ENCODE measurements at regions not wholly inside any gene's neighbourhood (a gene's known extent, or its start where the extent isn't known, plus 50 kb on each side); places are given as distances from the start of the nearest gene placed in this dataset.

DNA sequence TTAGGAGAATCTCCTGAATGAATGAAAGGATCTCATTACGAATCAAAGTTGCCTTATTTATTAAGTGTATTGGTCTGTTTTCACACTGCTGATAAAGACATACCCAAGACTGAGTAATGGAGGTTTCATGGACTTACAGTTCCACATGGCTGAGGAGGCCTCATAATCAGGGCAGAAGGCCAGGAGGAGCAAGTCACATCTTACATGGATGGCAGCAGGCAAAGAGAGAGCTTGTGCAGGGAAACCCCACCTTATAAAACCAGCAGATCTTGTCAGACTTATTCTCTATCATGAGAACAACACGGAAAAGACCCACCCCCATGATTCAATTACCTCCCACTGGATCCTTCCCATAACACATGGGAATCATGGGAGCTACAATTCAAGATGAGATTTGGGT is 785.2 kb upstream of the POU3F3 start:
- H3K4me3 ChIP-seq (ENCODE audit: low read length), result no peak overlapping the region
- DNase-seq, result no peak

DNA sequence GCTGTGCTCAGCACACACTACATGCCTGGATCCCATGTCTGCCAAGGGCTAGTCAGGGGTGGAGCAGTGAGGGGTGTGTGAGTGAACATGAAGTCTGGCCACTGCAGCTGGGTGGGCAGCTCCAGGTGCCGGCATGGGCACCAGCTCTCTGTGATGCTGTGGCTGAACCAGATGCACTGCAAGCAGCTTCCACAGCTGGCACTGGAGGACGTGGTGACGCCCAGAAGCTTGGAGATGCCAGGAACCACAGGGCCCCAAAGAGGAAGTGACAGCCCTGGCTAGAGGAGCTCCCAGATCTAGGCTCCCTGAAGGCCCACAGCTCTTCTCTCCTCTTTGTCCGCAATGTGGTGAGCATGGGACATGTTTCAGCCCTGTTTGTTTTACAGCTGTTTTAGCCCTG is 776.3 kb upstream of the POU3F3 start:
- Histone ChIP-seq H3K9ac (ENCODE audit: low read length) (no peak overlapping the region), H3K27me3 (replicated peaks; ENCODE audit: insufficient read depth, low read length) (no peaks in the 10 kb centered on the region), H4K20me1 (ENCODE audit: insufficient read depth, low read length) (no peaks in the 10 kb centered on the region), H3K4me2 (ENCODE audit: low read depth, low read length) (no peak overlapping the region), H3K9me3 (replicated peaks; ENCODE audit: insufficient read depth, low read length) (no peaks in the 10 kb centered on the region), H3K9me2 (replicated peaks; ENCODE audit: insufficient read depth, low read length) (no peaks in the 10 kb centered on the region), H3F3A (ENCODE audit: insufficient read depth, low read length) (no peaks in the 10 kb centered on the region), H3K4me3 (ENCODE audit: low read length) (no peak overlapping the region), H3K36me3 (replicated peaks; ENCODE audit: insufficient read depth, low read length) (no peaks in the 10 kb centered on the region), H3K79me2 (ENCODE audit: low read length) (no peaks in the 10 kb centered on the region), H3K4me1 (ENCODE audit: low read length) (no peaks in the 10 kb centered on the region), H2AFZ (ENCODE audit: low read length) (no peak overlapping the region), H3K27ac (ENCODE audit: low read length) (no peak overlapping the region)
- TF ChIP-seq EZH2 (optimal IDR thresholded peaks at IDR 0.05; ENCODE audit: low read depth, low read length), result no peak
- no peak for TF ChIP-seq EZH2phosphoT487 (IDR thresholded peaks at IDR 0.05; ENCODE audit: low read length)
- TF ChIP-seq, protein P1, sequence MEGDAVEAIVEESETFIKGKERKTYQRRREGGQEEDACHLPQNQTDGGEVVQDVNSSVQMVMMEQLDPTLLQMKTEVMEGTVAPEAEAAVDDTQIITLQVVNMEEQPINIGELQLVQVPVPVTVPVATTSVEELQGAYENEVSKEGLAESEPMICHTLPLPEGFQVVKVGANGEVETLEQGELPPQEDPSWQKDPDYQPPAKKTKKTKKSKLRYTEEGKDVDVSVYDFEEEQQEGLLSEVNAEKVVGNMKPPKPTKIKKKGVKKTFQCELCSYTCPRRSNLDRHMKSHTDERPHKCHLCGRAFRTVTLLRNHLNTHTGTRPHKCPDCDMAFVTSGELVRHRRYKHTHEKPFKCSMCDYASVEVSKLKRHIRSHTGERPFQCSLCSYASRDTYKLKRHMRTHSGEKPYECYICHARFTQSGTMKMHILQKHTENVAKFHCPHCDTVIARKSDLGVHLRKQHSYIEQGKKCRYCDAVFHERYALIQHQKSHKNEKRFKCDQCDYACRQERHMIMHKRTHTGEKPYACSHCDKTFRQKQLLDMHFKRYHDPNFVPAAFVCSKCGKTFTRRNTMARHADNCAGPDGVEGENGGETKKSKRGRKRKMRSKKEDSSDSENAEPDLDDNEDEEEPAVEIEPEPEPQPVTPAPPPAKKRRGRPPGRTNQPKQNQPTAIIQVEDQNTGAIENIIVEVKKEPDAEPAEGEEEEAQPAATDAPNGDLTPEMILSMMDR (IDR thresholded peaks at IDR 0.05; ENCODE audit: low read length), result no peak
- no peak for DNase-seq

More for the DNA sequence above, 785.2 kb upstream of the POU3F3 start:
- H3K4me1 ChIP-seq (ENCODE audit: low read length), result no peaks in the 10 kb centered on the region
- no peak overlapping the region for H2AFZ ChIP-seq (ENCODE audit: low read length)
- H3K79me2 ChIP-seq (ENCODE audit: low read length), result no peaks in the 10 kb centered on the region
- no peaks in the 10 kb centered on the region for H3K27me3 ChIP-seq (replicated peaks; ENCODE audit: insufficient read depth, low read length)
- no peaks in the 10 kb centered on the region for H3K9me2 ChIP-seq (replicated peaks; ENCODE audit: insufficient read depth, low read length)
- H3K36me3 ChIP-seq (replicated peaks; ENCODE audit: insufficient read depth, low read length), result no peaks in the 10 kb centered on the region
- no peak overlapping the region for H3K9ac ChIP-seq (ENCODE audit: low read length)
- no peak overlapping the region for H3K27ac ChIP-seq (ENCODE audit: low read length)
- H4K20me1 ChIP-seq (ENCODE audit: insufficient read depth, low read length), result no peaks in the 10 kb centered on the region
- TF ChIP-seq EZH2phosphoT487 (IDR thresholded peaks at IDR 0.05; ENCODE audit: low read length) (no peak), EZH2 (optimal IDR thresholded peaks at IDR 0.05; ENCODE audit: low read depth, low read length) (no peak)
- TF ChIP-seq, protein P1 (IDR thresholded peaks at IDR 0.05; ENCODE audit: low read length), result no peak
- no peaks in the 10 kb centered on the region for H3K9me3 ChIP-seq (replicated peaks; ENCODE audit: insufficient read depth, low read length)
- H3F3A ChIP-seq (ENCODE audit: insufficient read depth, low read length), result no peaks in the 10 kb centered on the region
- no peak overlapping the region for H3K4me2 ChIP-seq (ENCODE audit: low read depth, low read length)

DNA sequence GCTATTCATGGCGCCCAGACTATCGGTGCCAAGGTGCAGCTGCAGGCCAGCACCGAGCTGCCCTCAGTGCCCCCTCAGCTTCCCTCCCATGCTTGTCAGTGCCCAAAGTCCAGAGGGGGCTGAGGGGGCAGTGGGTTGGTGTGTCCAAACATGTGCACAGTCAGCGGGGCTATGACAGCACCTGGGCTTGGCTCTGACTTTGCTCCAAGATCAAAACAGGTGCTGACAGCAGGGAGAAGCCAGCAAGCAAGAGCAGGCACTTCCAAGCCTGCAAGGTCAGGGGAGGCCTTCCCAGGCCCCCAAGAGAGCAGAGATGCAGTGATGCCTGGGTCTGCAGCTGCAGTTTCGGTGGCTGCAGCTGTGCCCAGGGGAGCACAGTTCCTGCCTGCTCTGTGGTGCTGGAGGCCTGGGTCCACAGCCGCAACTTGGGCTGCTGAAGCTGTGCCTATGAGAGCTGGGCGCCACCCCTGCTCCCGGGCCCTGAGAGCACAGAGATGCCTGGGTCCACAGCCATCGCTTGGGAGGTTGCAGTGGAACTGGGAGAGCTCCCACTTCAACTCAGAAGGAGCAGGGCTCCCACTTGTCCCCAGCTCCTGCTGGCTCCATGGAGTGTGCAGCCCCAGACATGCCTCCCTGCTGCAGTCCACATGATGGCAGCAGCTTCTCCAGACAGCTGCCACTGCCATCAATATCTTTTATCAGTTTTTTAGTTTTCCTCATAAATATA is 775.3 kb upstream of the POU3F3 start:
- no peak for DNase-seq
- no peaks in the 10 kb centered on the region for H4K20me1 ChIP-seq (ENCODE audit: insufficient read depth, low read length)
- no peak overlapping the region for H2AFZ ChIP-seq (ENCODE audit: low read length)
- H3K27me3 ChIP-seq (replicated peaks; ENCODE audit: insufficient read depth, low read length), result no peaks in the 10 kb centered on the region
- H3K36me3 ChIP-seq (replicated peaks; ENCODE audit: insufficient read depth, low read length), result no peaks in the 10 kb centered on the region
- no peaks in the 10 kb centered on the region for H3K79me2 ChIP-seq (ENCODE audit: low read length)
- H3K9me2 ChIP-seq (replicated peaks; ENCODE audit: insufficient read depth, low read length), result no peaks in the 10 kb centered on the region
- no peaks in the 10 kb centered on the region for H3K9me3 ChIP-seq (replicated peaks; ENCODE audit: insufficient read depth, low read length)
- TF ChIP-seq EZH2phosphoT487 (IDR thresholded peaks at IDR 0.05; ENCODE audit: low read length) (no peak), EZH2 (optimal IDR thresholded peaks at IDR 0.05; ENCODE audit: low read depth, low read length) (no peak)
- TF ChIP-seq, protein P1 (IDR thresholded peaks at IDR 0.05; ENCODE audit: low read length), result no peak
- H3K4me2 ChIP-seq (ENCODE audit: low read depth, low read length), result no peak overlapping the region
- no peak overlapping the region for H3K9ac ChIP-seq (ENCODE audit: low read length)
- H3K27ac ChIP-seq (ENCODE audit: low read length), result no peak overlapping the region
- H3F3A ChIP-seq (ENCODE audit: insufficient read depth, low read length), result no peaks in the 10 kb centered on the region
- H3K4me1 ChIP-seq (ENCODE audit: low read length), result no peaks in the 10 kb centered on the region
- H3K4me3 ChIP-seq (ENCODE audit: low read length), result no peak overlapping the region

Measured in MM.1S (cell line).